GM12878 (cell line): ENCODE measurements at regions not wholly inside any gene's neighbourhood (a gene's known extent, or its start where the extent isn't known, plus 50 kb on each side); places are given as distances from the start of the nearest gene placed in this dataset.

ENCODE experiments used
- ATAC-seq: fragments of 200-7000 bp; cut with Tn5 transposase; 3 replicates; pipeline ENCODE4 v1.9.1; 2020; ENCODE audit warnings: mild to moderate bottlenecking, moderate library complexity
- BruUV-seq: library from RNA; stranded (reverse); fragments of 400-500 nt; replicated peaks from 2 replicates; lab custom pipeline; 2021; lab: Mats Ljungman, UMichigan
- CTCF ChIA-PET: fragments of 300-600 bp; sonication (Branson Sonifier 250); formaldehyde crosslinking; extraction: SDS; loops from one replicate; lab custom pipeline; 2021; ENCODE audit warnings: inconsistent platforms; lab: Yijun Ruan, JAX
- POLR2A ChIA-PET: fragments of 350-600 bp; formaldehyde crosslinking; extraction: SDS; loops from one replicate; lab custom pipeline; 2021; ENCODE audit warnings: inconsistent platforms; lab: Charles Lee
- RAD21 ChIA-PET: fragments of 300-600 bp; sonication (Branson Sonifier 250); formaldehyde crosslinking; loops from one replicate; lab custom pipeline; 2023; ENCODE audit warnings: antibody characterized with exemption; ENCODE audit not compliant: unreplicated experiment; lab: Charles Lee
- SMC1A ChIA-PET: fragments of 300-600 bp; sonication (Branson Sonifier 250); formaldehyde crosslinking; loops from one replicate; lab custom pipeline; 2023; ENCODE audit not compliant: unreplicated experiment, uncharacterized antibody; lab: Charles Lee
- DNase-seq: peaks from one replicate; pipeline ENCODE4 v3.0.0-alpha.2; 2011; ENCODE audit warnings: low read depth, low spot score
- FAIRE-seq: peaks from 3 replicates; lab custom pipeline; 2011; peaks lifted over from hg19 to GRCh38; lab: Jason Lieb, UNC
- H2AFZ ChIP-seq: 2 replicates; pipeline ENCODE4 v1.6.0; 2011; ENCODE audit warnings: low read depth, low read length, control low read depth; ENCODE audit not compliant: control insufficient read depth
- H3K27ac ChIP-seq: 2 replicates; pipeline ENCODE4 v1.5.1; 2011; ENCODE audit warnings: control low read depth; ENCODE audit not compliant: control insufficient read depth, insufficient read depth
- H3K27me3 ChIP-seq, 2 experiments: replicated peaks in 1 of 2; 2 replicates each; pipeline versions ENCODE4 v1.6.0 to v1.6.1; 2011; ENCODE audit warnings: low read length in 1 of 2; ENCODE audit not compliant: control insufficient read depth in 2 of 2, insufficient read depth in 2 of 2
- H3K36me3 ChIP-seq, 2 experiments: 2 replicates each; pipeline ENCODE4 v1.5.1; 2011; ENCODE audit warnings: low read length in 1 of 2; ENCODE audit not compliant: control insufficient read depth in 2 of 2, insufficient read depth in 2 of 2
- H3K4me1 ChIP-seq: 2 replicates; pipeline ENCODE4 v1.6.1; 2011; ENCODE audit warnings: mild to moderate bottlenecking, low read length, moderate library complexity, mixed read lengths; ENCODE audit not compliant: control insufficient read depth, insufficient read depth
- H3K4me2 ChIP-seq: 2 replicates; pipeline ENCODE4 v1.6.0; 2011; ENCODE audit warnings: control low read depth; ENCODE audit not compliant: control insufficient read depth, insufficient read depth
- H3K4me3 ChIP-seq: fragments of 200-600 bp; sonication (generic); 2 replicates; pipeline ENCODE4 v1.5.1; 2016
- H3K79me2 ChIP-seq: 2 replicates; pipeline ENCODE4 v1.6.0; 2011; ENCODE audit warnings: low read length; ENCODE audit not compliant: control insufficient read depth, insufficient read depth
- H3K9ac ChIP-seq: 2 replicates; pipeline ENCODE4 v1.8.0; 2011; ENCODE audit warnings: low read length, control low read depth, mixed read lengths; ENCODE audit not compliant: control insufficient read depth, insufficient read depth
- H3K9me3 ChIP-seq: replicated peaks from 3 replicates; pipeline ENCODE4 v1.5.1; 2011; ENCODE audit warnings: mild to moderate bottlenecking, low read length; ENCODE audit not compliant: control insufficient read depth, insufficient read depth
- H4K20me1 ChIP-seq: 2 replicates; pipeline ENCODE4 v1.6.0; 2011; ENCODE audit not compliant: control insufficient read depth, insufficient read depth
- HDAC2 ChIP-seq: fragments of 200-600 bp; sonication (generic); IDR thresholded peaks from 2 replicates; pipeline ENCODE4 v1.6.1; 2017
- HDGF ChIP-seq: fragments of 450-650 bp; IDR thresholded peaks from 2 replicates; pipeline ENCODE4 v1.6.1; 2016; ENCODE audit warnings: antibody characterized with exemption
- IRF3 ChIP-seq: fragments of 450-650 bp; IDR thresholded peaks from 2 replicates; pipeline ENCODE4 v1.6.1; 2014; ENCODE audit warnings: mild to moderate bottlenecking
- NKRF ChIP-seq: fragments of 450-650 bp; conservative IDR thresholded peaks from 2 replicates; pipeline ENCODE4 v1.6.1; 2017; ENCODE audit warnings: mild to moderate bottlenecking, moderate library complexity
- PAX8 ChIP-seq: fragments of 450-650 bp; IDR thresholded peaks from 2 replicates; pipeline ENCODE4 v1.6.1; 2017; ENCODE audit warnings: mild to moderate bottlenecking, moderate library complexity
- RUNX3 ChIP-seq: IDR thresholded peaks from 2 replicates; pipeline ENCODE4 v1.6.1; 2012; ENCODE audit warnings: low read length, inconsistent platforms
- ZNF24 ChIP-seq: fragments of 450-650 bp; IDR thresholded peaks from 2 replicates; pipeline ENCODE4 v1.6.1; 2017; ENCODE audit warnings: antibody characterized with exemption, mild to moderate bottlenecking
- WGBS: methylation state at CpG from one replicate; pipeline ENCODE4 v1.1.6; 2016; ENCODE audit warnings: low lambda C conversion rate; ENCODE audit not compliant: insufficient replicate concordance, insufficient coverage; ENCODE audit errors: missing lambda C conversion rate; 5-methylcytosine and 5-hydroxymethylcytosine counted together
- in situ Hi-C: fragments of 300-500 bp; cut with MboI; formaldehyde crosslinking; loops from 9 replicates; pipeline ENCODE4 v1.14.3; 2018; ENCODE audit warnings: mixed read lengths
- intact Hi-C: fragments of 100-400 bp; cut with micrococcal nuclease; formaldehyde crosslinking; loops from one replicate; pipeline ENCODE4 v1.14.2; 2022; ENCODE audit not compliant: unreplicated experiment
- TF ChIP-seq, protein P1 (sequence below): fragments of 450-650 bp; IDR thresholded peaks from 2 replicates; pipeline ENCODE4 v1.6.1; 2016; ENCODE audit warnings: mild to moderate bottlenecking
- TF ChIP-seq, protein P2 (sequence below): fragments of 450-650 bp; formaldehyde crosslinking; IDR thresholded peaks from 2 replicates; pipeline ENCODE4 v1.5.0; 2022; ENCODE audit warnings: mild to moderate bottlenecking, missing genetic modification characterization

DNA sequence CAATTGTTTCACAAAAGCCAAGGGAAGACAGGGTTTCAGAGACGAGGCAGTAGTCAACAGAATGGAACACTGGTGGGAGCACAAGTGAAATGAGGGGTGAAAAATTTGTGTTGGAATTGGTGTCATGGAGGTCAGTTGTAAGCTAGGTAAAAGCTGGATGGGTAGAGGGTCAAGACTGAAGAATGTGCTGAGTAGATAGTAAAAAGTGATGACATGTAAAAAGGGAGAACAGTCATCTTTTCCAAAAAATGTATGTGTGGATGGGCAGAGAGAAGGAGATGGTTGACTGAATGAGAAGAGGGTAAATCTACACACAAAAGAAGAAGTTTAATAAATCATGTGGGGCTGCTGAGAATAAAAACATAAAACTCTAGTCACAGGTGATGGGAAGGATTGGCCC lies 92.7 kb upstream of the COL3A1 start:
- in situ Hi-C loops, result no loop called here
- H3K4me3 ChIP-seq, result no peak overlapping the region
- no peaks in the 10 kb centered on the region for H3K9me3 ChIP-seq
- DNase-seq, result no peak
- no peaks in the 10 kb centered on the region for H3K4me1 ChIP-seq
- H3K36me3 ChIP-seq, result no peaks in the 10 kb centered on the region
- no peak overlapping the region for H3K27ac ChIP-seq
- TF ChIP-seq HDAC2, result no peak
- TF ChIP-seq RUNX3, result no peak
- TF ChIP-seq IRF3, result no peak
- TF ChIP-seq, protein P1, sequence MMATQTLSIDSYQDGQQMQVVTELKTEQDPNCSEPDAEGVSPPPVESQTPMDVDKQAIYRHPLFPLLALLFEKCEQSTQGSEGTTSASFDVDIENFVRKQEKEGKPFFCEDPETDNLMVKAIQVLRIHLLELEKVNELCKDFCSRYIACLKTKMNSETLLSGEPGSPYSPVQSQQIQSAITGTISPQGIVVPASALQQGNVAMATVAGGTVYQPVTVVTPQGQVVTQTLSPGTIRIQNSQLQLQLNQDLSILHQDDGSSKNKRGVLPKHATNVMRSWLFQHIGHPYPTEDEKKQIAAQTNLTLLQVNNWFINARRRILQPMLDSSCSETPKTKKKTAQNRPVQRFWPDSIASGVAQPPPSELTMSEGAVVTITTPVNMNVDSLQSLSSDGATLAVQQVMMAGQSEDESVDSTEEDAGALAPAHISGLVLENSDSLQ, result no peak
- no peak for TF ChIP-seq ZNF24
- TF ChIP-seq, all 136 proteins: peak for 0
- Histone ChIP-seq H3K4me2 (no peak overlapping the region), H3K27me3 (no peaks in the 10 kb centered on the region), H2AFZ (no peak overlapping the region), H3K9ac (no peak overlapping the region), H4K20me1 (no peaks in the 10 kb centered on the region), H3K79me2 (no peaks in the 10 kb centered on the region)
- ATAC-seq (no peak), FAIRE-seq (no peak)
- intact Hi-C loops, result no loop called here
- BruUV-seq, result no TSS peak
- ChIA-PET CTCF (no interaction called here), SMC1A (no interaction called here), RAD21 (no interaction called here), POLR2A (no interaction called here)
- 0% methylated on average over 1 of the region's 1 CpG for WGBS

DNA sequence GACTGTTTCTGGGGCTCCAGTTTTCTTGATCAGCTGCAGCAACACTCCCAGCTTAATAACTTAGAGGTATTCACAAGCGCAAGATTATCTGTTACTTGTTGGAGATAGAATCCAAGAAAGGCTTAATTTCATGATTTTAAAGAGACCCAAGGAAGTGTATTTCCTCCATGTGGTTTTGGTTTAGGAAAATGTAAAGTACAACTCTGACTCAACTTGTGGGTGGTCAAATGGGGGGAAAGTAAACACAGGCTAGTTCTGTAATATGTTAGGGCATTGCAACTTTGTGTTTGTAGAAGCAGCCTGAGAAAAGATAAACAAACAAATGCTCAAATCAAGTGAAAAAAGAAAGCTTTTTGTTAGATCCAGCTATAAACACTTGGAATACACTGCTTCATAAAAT lies 90.1 kb upstream of the COL3A1 start:
- ATAC-seq, result no peak
- Histone ChIP-seq H2AFZ (no peak overlapping the region), H3K4me2 (no peak overlapping the region), H3K79me2 (no peaks in the 10 kb centered on the region), H3K27me3 (no peaks in the 10 kb centered on the region), H4K20me1 (no peaks in the 10 kb centered on the region), H3K9ac (no peak overlapping the region), H3K4me3 (no peak overlapping the region), H3K36me3 (no peaks in the 10 kb centered on the region), H3K4me1 (no peaks in the 10 kb centered on the region), H3K27ac (no peak overlapping the region), H3K9me3 (no peaks in the 10 kb centered on the region)
- POLR2A ChIA-PET, result no interaction called here
- in situ Hi-C loops (no loop called here), intact Hi-C loops (no loop called here)
- CTCF ChIA-PET, result no interaction called here
- BruUV-seq, result no TSS peak
- DNase-seq, result no peak
- RAD21 ChIA-PET, result no interaction called here
- SMC1A ChIA-PET, result no interaction called here
- no peak for FAIRE-seq
- WGBS, result 19% methylated on average over 1 of the region's 1 CpG
- TF ChIP-seq PAX8 (no peak), HDGF (no peak), NKRF (no peak)
- TF ChIP-seq, protein P2, sequence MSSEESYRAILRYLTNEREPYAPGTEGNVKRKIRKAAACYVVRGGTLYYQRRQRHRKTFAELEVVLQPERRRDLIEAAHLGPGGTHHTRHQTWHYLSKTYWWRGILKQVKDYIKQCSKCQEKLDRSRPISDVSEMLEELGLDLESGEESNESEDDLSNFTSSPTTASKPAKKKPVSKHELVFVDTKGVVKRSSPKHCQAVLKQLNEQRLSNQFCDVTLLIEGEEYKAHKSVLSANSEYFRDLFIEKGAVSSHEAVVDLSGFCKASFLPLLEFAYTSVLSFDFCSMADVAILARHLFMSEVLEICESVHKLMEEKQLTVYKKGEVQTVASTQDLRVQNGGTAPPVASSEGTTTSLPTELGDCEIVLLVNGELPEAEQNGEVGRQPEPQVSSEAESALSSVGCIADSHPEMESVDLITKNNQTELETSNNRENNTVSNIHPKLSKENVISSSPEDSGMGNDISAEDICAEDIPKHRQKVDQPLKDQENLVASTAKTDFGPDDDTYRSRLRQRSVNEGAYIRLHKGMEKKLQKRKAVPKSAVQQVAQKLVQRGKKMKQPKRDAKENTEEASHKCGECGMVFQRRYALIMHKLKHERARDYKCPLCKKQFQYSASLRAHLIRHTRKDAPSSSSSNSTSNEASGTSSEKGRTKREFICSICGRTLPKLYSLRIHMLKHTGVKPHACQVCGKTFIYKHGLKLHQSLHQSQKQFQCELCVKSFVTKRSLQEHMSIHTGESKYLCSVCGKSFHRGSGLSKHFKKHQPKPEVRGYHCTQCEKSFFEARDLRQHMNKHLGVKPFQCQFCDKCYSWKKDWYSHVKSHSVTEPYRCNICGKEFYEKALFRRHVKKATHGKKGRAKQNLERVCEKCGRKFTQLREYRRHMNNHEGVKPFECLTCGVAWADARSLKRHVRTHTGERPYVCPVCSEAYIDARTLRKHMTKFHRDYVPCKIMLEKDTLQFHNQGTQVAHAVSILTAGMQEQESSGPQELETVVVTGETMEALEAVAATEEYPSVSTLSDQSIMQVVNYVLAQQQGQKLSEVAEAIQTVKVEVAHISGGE (CRISPR knock-in tag), result no peak
